Thoracic aorta (tissue), 2 donors: ENCODE measurements at regions not wholly inside any gene's neighbourhood (a gene's known extent, or its start where the extent isn't known, plus 50 kb on each side); places are given as distances from the start of the nearest gene placed in this dataset.

Experiments
- ATAC-seq: fragments of 150-250 bp; one replicate; pipeline ENCODE4 v1.8.0; 2017; ENCODE audit warnings: low read depth; ENCODE audit not compliant: insufficient number of reproducible peaks, low FRiP score
- DNase-seq: peaks from one replicate; pipeline ENCODE4 v3.0.0-alpha.2; 2020; ENCODE audit warnings: low spot score
- H3K27ac ChIP-seq, 2 donors: fragments of 200-600 bp; sonication (generic); 1 replicate in 1 of 2; 2 replicates in 1 of 2; pipeline ENCODE4 v1.5.1; 2016; ENCODE audit warnings: mild to moderate bottlenecking in 2 of 2, moderate library complexity in 2 of 2
- H3K27me3 ChIP-seq: fragments of 200-600 bp; sonication (generic); replicated peaks from 2 replicates; pipeline ENCODE4 v1.6.0; 2016; ENCODE audit warnings: mild to moderate bottlenecking; ENCODE audit not compliant: insufficient read depth
- H3K36me3 ChIP-seq: fragments of 200-600 bp; sonication (generic); one replicate; pipeline ENCODE4 v1.5.1; 2016
- H3K4me1 ChIP-seq, 2 donors: fragments of 200-600 bp; sonication (generic); 1 replicate in 1 of 2; 2 replicates in 1 of 2; pipeline versions ENCODE4 v1.5.1 to v1.6.0; 2016; ENCODE audit warnings: low read depth in 2 of 2, mild to moderate bottlenecking in 1 of 2; ENCODE audit not compliant: control insufficient read depth in 1 of 2
- H3K4me3 ChIP-seq: fragments of 200-600 bp; sonication (generic); 2 replicates; pipeline ENCODE4 v1.5.1; 2016; ENCODE audit warnings: mild to moderate bottlenecking
- H3K9me3 ChIP-seq: fragments of 200-600 bp; sonication (generic); 2 replicates; pipeline ENCODE4 v1.5.1; 2016
- CTCF ChIP-seq: fragments of 200-600 bp; sonication (generic); IDR thresholded peaks from one replicate; pipeline ENCODE4 v1.5.1; 2019; ENCODE audit warnings: antibody characterized with exemption

GRCh38 chr16:47980212-47980611, 175.6 kb downstream of the ABCC12 start:
- DNase-seq (no peak), ATAC-seq (no peak)
- H3K36me3 ChIP-seq = no peaks in the 10 kb centered on the region
- TF ChIP-seq CTCF = no peak
- no peak overlapping the region for H3K27ac ChIP-seq
- no peaks in the 10 kb centered on the region for H3K9me3 ChIP-seq
- no peaks in the 10 kb centered on the region for H3K4me1 ChIP-seq
- no peak overlapping the region for H3K4me3 ChIP-seq
- no peaks in the 10 kb centered on the region for H3K27me3 ChIP-seq

- Histone ChIP-seq H3K4me1 (no peaks in the 10 kb centered on the region), H3K9me3 (no peaks in the 10 kb centered on the region), H3K4me3 (no peak overlapping the region), H3K27ac (no peak overlapping the region), H3K27me3 (no peaks in the 10 kb centered on the region), H3K36me3 (no peaks in the 10 kb centered on the region)
- ATAC-seq = no peak
- no peak for TF ChIP-seq CTCF
- no peak for DNase-seq
These were observed 176.1 kb downstream of the ABCC12 start for GRCh38 chr16:47979616-47980182.

- Histone ChIP-seq H3K9me3 (no peaks in the 10 kb centered on the region), H3K27ac (no peak overlapping the region), H3K4me1 (no peaks in the 10 kb centered on the region), H3K4me3 (no peak overlapping the region), H3K27me3 (no peaks in the 10 kb centered on the region), H3K36me3 (no peaks in the 10 kb centered on the region)
- ATAC-seq (no peak), DNase-seq (no peak)
- TF ChIP-seq CTCF = no peak
These were observed 176.7 kb downstream of the ABCC12 start for GRCh38 chr16:47979164-47979520.

GRCh38 chr16:47978491-47979163, 177.2 kb downstream of the ABCC12 start:
- TF ChIP-seq CTCF = no peak
- no peaks in the 10 kb centered on the region for H3K4me1 ChIP-seq
- DNase-seq (no peak), ATAC-seq (no peak)
- H3K27me3 ChIP-seq = no peaks in the 10 kb centered on the region
- H3K36me3 ChIP-seq = no peaks in the 10 kb centered on the region
- no peak overlapping the region for H3K4me3 ChIP-seq
- H3K27ac ChIP-seq = no peak overlapping the region
- H3K9me3 ChIP-seq = no peaks in the 10 kb centered on the region

GRCh38 chr16:47977802-47978201, 178.0 kb downstream of the ABCC12 start:
- no peaks in the 10 kb centered on the region for H3K27me3 ChIP-seq
- H3K4me3 ChIP-seq = no peak overlapping the region
- no peak overlapping the region for H3K27ac ChIP-seq
- H3K4me1 ChIP-seq = no peaks in the 10 kb centered on the region
- no peaks in the 10 kb centered on the region for H3K36me3 ChIP-seq
- DNase-seq (no peak), ATAC-seq (no peak)
- no peaks in the 10 kb centered on the region for H3K9me3 ChIP-seq
- TF ChIP-seq CTCF = no peak
